Gastrocnemius medialis (tissue), 4 donors: ENCODE measurements at regions not wholly inside any gene's neighbourhood (a gene's known extent, or its start where the extent isn't known, plus 50 kb on each side); places are given as distances from the start of the nearest gene placed in this dataset.

Experiments used
- POLR2A ChIP-seq, 2 donors: fragments of 450-650 bp; IDR thresholded peaks; one replicate each; pipeline ENCODE4 v1.6.1; 2017; ENCODE audit warnings: antibody characterized with exemption in 2 of 2, mild to moderate bottlenecking in 2 of 2, moderate library complexity in 2 of 2
- TF ChIP-seq, protein P1 (sequence below), 5 experiments: fragments of 450-650 bp in 3 of 5; fragments of 200-600 bp in 2 of 5; sonication (generic) in 2 of 5; IDR thresholded peaks in 4 of 5; conservative IDR thresholded peaks in 1 of 5; 1 replicate in 4 of 5; 2 replicates in 1 of 5; pipeline ENCODE4 v1.5.1; 2016 to 2019; ENCODE audit warnings: antibody characterized with exemption in 5 of 5, mild to moderate bottlenecking in 3 of 5, moderate library complexity in 3 of 5

DNA sequence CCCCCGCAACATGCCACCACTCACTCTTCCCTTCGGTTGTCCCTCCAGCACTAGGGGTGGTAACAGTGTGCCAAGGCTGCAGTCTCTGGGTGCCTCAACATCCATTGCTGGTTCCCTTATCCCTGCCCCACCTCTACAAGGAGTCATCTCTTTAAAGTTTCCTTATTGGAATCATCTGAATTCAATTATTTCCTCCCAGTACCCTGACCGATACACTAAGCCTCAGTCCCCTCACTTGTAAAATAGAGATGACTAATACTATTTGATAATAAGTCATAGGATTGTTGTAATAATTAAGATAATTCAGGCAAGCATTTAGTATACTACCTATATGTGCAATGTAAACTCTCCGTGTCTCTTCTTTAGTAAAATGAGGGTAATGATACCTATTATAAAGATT is 352.5 kb downstream of the ENC1 start:
- TF ChIP-seq POLR2A (IDR thresholded peaks at IDR 0.05) = no peak
- TF ChIP-seq, protein P1, sequence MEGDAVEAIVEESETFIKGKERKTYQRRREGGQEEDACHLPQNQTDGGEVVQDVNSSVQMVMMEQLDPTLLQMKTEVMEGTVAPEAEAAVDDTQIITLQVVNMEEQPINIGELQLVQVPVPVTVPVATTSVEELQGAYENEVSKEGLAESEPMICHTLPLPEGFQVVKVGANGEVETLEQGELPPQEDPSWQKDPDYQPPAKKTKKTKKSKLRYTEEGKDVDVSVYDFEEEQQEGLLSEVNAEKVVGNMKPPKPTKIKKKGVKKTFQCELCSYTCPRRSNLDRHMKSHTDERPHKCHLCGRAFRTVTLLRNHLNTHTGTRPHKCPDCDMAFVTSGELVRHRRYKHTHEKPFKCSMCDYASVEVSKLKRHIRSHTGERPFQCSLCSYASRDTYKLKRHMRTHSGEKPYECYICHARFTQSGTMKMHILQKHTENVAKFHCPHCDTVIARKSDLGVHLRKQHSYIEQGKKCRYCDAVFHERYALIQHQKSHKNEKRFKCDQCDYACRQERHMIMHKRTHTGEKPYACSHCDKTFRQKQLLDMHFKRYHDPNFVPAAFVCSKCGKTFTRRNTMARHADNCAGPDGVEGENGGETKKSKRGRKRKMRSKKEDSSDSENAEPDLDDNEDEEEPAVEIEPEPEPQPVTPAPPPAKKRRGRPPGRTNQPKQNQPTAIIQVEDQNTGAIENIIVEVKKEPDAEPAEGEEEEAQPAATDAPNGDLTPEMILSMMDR (IDR thresholded peaks at IDR 0.05 in 4 of 5, conservative IDR thresholded peaks at IDR 0.05 in 1 of 5) = no peak
